Activated T-cell treated with anti-CD3 and anti-CD28 coated beads, Interleukin-2, amount 50 U/mL, for 4 hours (primary cell): ENCODE measurements at regions not wholly inside any gene's neighbourhood (a gene's known extent, or its start where the extent isn't known, plus 50 kb on each side); places are given as distances from the start of the nearest gene placed in this dataset.

Source experiments
- ATAC-seq, 2 donors: fragments of 200-7000 bp; cut with Tn5 transposase; one replicate each; pipeline ENCODE4 v1.10.0; 2021
- DNase-seq: peaks from one replicate; pipeline ENCODE4 v3.0.0-alpha.2; 2020
- H3K27me3 Mint-ChIP-seq: one replicate; pipeline ENCODE4 v1.8.0; 2021; ENCODE audit warnings: low read depth, mixed read lengths
- H3K36me3 Mint-ChIP-seq: one replicate; pipeline ENCODE4 v1.8.0; 2022; ENCODE audit warnings: mixed read lengths; ENCODE audit not compliant: insufficient read depth
- H3K4me1 Mint-ChIP-seq: one replicate; pipeline ENCODE4 v1.8.0; 2021; ENCODE audit warnings: low read depth, mixed read lengths
- H3K4me3 Mint-ChIP-seq: one replicate; pipeline ENCODE4 v1.8.0; 2021; ENCODE audit warnings: mild to moderate bottlenecking, moderate library complexity, mixed read lengths
- H3K9me3 Mint-ChIP-seq: one replicate; pipeline ENCODE4 v1.8.0; 2021; ENCODE audit warnings: mixed read lengths

- Mint-ChIP-seq H3K4me3 (no peak overlapping the region), H3K36me3 (no peaks in the 10 kb centered on the region), H3K4me1 (no peaks in the 10 kb centered on the region), H3K27me3 (no peaks in the 10 kb centered on the region), H3K9me3 (no peaks in the 10 kb centered on the region)
- DNase-seq (no peak), ATAC-seq (no peak)
Observed at GRCh38 chr5:54728588-54728915, 211.0 kb downstream of the SNX18 start.

DNA sequence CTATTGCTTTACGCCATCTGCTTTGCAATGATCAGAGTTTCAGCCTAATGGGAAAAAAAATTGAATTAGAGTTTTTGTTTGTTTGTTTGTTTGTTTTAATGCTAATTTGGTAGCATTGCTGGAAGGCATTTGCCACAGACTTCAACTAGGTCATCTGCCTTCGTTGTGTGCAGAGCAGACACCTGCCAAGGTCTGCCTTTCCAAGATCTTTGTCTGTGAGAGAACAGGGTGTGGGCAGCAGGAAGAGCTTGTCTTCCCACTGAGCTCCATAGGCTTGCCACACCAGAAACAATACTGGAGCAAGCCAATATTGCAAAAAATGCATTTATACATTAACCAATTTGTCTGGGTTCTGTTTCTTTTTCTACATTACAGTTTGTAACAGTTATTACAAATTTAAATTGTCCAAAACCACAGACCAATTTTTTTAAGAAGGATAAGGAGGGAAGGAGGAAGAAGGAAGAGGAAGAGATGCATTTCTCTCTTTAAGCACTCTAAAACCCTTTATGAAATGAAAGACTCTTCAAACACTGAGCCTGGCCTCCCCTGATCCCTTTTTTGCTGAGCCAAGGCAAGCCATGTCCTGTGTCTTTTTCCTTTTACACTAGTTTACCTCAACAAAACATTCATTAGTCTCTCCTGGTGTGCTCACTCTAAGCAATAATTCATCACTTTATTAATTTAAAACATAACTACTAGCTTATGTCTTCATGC lies 210.5 kb downstream of the SNX18 start:
- peaks cover under 1% of the 10 kb centered on the region for H3K9me3 Mint-ChIP-seq
- ATAC-seq, result no peak

DNA sequence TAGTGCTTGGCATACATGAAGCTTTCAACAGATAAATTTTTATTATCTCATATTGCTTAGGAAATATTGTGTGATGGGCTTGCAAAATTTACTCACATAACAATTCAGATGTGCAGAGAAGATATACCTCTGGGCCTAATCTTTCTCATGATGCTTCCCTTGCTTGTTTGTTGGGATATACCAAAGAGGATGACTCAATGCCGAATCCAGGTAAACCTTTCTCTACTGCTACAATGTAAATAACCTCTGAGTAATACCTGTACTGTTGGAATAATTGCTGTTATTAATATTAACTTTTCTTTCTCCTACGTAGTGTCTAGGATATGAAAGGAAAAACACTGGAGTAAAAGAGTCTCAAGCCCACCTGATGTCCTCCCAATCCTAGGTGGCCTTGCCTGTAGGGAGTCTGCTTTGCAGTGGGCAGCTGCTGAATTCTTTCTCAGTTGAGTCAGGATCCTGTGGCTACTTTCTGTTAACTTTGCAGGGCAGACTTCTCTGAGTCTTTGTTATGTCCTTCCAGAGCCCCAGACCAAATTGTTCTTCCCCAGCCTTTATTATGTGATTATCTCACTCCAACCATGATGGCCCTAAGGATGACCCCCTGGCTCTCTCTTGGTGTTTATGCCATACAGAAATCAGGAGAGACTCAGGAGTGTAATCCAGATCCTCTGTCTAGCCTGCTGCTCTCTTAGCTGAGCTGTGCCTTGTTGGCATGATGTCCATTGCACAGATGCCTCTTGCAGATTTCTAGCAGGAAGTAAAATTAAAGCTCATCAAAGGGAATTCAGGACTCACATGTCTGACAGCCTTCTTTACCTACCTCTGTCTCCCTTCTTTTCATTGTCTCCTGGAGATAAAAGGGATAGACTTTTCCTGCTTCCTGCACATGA lies 208.1 kb downstream of the SNX18 start:
- Mint-ChIP-seq H3K9me3 (peaks cover 3% of the 10 kb centered on the region), H3K4me1 (no peaks in the 10 kb centered on the region), H3K4me3 (no peak overlapping the region), H3K27me3 (no peaks in the 10 kb centered on the region), H3K36me3 (peaks cover 1% of the 10 kb centered on the region)
- DNase-seq (no peak), ATAC-seq (no peak)

More for the DNA sequence above, 210.5 kb downstream of the SNX18 start:
- H3K36me3 Mint-ChIP-seq, result no peaks in the 10 kb centered on the region
- no peaks in the 10 kb centered on the region for H3K27me3 Mint-ChIP-seq
- H3K4me1 Mint-ChIP-seq, result no peaks in the 10 kb centered on the region
- H3K4me3 Mint-ChIP-seq, result no peak overlapping the region
- DNase-seq, result no peak

GRCh38 chr5:54722846-54723433 lies 205.4 kb downstream of the SNX18 start:
- ATAC-seq (no peak), DNase-seq (no peak)
- Mint-ChIP-seq H3K9me3 (peaks cover 3% of the 10 kb centered on the region), H3K36me3 (peaks cover 1% of the 10 kb centered on the region), H3K4me1 (peaks cover under 1% of the 10 kb centered on the region), H3K27me3 (no peaks in the 10 kb centered on the region), H3K4me3 (no peak overlapping the region)

GRCh38 chr5:54721951-54722654 lies 204.5 kb downstream of the SNX18 start:
- Mint-ChIP-seq H3K4me1 (peaks cover 8% of the 10 kb centered on the region), H3K4me3 (no peak overlapping the region), H3K36me3 (peaks cover 1% of the 10 kb centered on the region)

DNA sequence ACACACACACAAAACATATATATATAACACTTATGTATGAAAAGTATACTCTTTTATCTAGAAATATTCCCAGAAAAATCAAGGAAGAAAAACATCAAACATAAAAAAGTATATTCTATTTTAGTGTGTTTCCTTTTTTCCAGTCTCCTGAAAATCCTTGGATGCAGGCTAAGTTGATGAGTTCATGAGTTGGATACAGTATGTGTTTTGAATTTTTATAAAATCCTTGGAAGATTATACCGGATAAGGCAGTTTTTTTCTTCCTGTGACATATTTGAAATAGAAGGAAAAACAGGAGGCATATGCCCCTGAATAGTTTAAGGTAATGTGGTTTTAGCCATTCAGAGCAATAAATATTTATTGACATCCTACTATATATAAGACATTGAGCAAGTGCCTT lies 203.6 kb downstream of the SNX18 start:
- H3K4me1 Mint-ChIP-seq, result peaks cover 11% of the 10 kb centered on the region
- DNase-seq (no peak), ATAC-seq (no peak)
- peaks cover 1% of the 10 kb centered on the region for H3K36me3 Mint-ChIP-seq
- peaks cover 3% of the 10 kb centered on the region for H3K9me3 Mint-ChIP-seq
- no peaks in the 10 kb centered on the region for H3K27me3 Mint-ChIP-seq
- no peak overlapping the region for H3K4me3 Mint-ChIP-seq

More at GRCh38 chr5:54721951-54722654, 204.5 kb downstream of the SNX18 start:
- ATAC-seq, result no peak
- DNase-seq, result no peak
- no peaks in the 10 kb centered on the region for H3K27me3 Mint-ChIP-seq
- peaks cover 3% of the 10 kb centered on the region for H3K9me3 Mint-ChIP-seq

GRCh38 chr5:54720341-54720740 lies 202.8 kb downstream of the SNX18 start:
- Mint-ChIP-seq H3K4me3 (no peak overlapping the region), H3K27me3 (no peaks in the 10 kb centered on the region), H3K36me3 (peaks cover 1% of the 10 kb centered on the region), H3K4me1 (peaks cover 11% of the 10 kb centered on the region), H3K9me3 (peaks cover 3% of the 10 kb centered on the region)
- ATAC-seq (no peak), DNase-seq (no peak)

- no peaks in the 10 kb centered on the region for H3K27me3 Mint-ChIP-seq
- ATAC-seq, result peak in 1 of 2 donors; percentile 49
- H3K36me3 Mint-ChIP-seq, result peaks cover 1% of the 10 kb centered on the region
- H3K4me1 Mint-ChIP-seq, result peaks cover 11% of the 10 kb centered on the region
- H3K4me3 Mint-ChIP-seq, result no peak overlapping the region
- H3K9me3 Mint-ChIP-seq, result peaks cover 3% of the 10 kb centered on the region
- DNase-seq, result no peak
Observed at GRCh38 chr5:54719384-54720283, 202.1 kb downstream of the SNX18 start.

DNA sequence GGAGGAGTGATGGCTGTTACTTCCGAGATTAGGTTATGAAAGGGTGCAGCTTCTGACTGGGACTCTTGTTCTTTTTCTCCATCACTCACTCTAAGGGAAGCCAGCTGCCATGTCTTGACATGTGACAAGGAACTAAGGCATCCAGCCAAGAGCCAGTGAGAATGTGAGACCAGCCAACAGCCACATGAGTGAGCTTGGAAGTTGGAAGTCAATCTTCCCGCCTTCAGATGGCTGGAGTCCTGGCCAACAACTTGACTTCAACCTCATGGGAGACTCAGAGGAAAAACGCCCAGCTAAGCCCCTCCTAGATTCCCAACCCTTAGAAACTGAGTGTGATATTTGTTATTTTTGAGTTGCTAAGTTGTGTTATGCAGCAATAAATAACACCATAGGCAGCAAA lies 201.1 kb downstream of the SNX18 start:
- H3K27me3 Mint-ChIP-seq, result no peaks in the 10 kb centered on the region
- H3K4me3 Mint-ChIP-seq, result no peak overlapping the region
- H3K4me1 Mint-ChIP-seq, result peaks cover 11% of the 10 kb centered on the region
- DNase-seq, result no peak
- no peak for ATAC-seq
- peaks cover 3% of the 10 kb centered on the region for H3K9me3 Mint-ChIP-seq
- H3K36me3 Mint-ChIP-seq, result peaks cover 1% of the 10 kb centered on the region

DNA sequence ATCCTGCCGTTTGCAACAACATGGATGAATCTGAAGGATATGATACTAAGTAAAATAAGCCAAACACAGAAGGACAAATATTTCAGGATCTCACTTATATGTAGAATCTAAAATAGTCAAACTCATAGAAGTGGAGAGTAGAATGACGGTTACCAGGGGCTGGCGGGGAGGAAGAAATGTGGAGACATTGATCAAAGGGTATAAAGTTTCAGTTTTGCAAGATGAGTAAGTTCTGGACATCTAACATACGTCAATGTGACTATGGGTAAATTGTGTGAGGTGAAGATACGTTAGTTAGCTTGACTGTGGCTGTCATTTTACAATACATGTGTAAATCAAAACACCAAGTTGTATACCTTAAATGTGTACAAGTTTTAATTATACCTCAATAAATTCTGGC lies 200.3 kb downstream of the SNX18 start:
- ATAC-seq, result peak; percentile 77 to 81
- no peak overlapping the region for H3K4me3 Mint-ChIP-seq

DNA sequence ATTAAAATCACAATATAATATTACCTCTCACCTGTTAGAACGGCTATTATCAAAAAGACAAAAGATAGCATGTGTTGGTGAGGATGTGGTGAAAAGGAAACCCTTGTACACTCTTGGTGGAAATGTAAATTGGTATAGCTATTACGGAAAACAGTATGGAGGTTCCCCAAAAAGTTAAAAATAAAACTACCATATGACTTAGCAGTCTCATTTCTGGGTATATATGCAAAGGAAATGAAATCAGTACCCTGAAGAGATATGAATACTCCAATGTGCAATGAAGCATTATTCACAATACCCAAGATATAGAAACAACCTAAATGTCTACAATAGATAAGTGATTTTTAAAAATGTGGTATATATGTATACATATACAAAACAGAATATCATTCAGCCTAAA lies 199.9 kb downstream of the SNX18 start:
- Mint-ChIP-seq H3K4me1 (peaks cover 11% of the 10 kb centered on the region), H3K27me3 (no peaks in the 10 kb centered on the region), H3K9me3 (no peaks in the 10 kb centered on the region), H3K4me3 (no peak overlapping the region), H3K36me3 (peaks cover 1% of the 10 kb centered on the region)
- DNase-seq (no peak), ATAC-seq (peak; percentile 44 to 50)

More for the DNA sequence above, 200.3 kb downstream of the SNX18 start:
- Mint-ChIP-seq H3K9me3 (peaks cover 1% of the 10 kb centered on the region), H3K4me1 (peaks cover 11% of the 10 kb centered on the region), H3K36me3 (peaks cover 1% of the 10 kb centered on the region), H3K27me3 (no peaks in the 10 kb centered on the region)
- no peak for DNase-seq

DNA sequence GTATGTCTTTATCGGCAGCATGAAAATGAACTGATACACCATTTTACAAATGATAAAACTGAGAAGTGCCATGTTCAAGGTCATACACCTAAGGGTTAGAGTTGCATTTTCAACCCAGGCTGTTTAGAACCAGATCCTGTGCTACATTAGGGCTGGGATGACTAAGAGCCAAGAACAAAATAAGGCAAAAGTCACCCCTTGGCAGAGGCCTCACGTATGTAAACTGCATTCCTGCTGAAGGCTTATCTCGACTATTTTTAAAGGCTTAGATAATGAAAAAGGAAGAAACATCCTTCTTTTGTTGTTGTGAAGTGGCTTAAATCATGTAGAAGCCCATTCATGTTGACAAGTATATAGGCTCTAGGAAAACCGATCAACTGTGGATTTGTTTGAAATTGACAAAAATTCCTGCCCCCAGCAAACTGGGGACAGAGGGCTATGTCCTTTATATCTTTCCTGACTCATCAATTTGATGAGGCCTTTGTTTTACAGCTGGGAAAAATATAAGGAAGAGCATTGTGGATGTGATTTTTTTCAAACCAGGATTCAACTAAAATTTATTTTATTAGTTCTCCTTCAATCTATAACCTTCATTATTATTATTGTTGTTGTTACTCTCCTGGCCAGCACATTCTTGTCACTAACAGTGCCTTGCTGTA lies 196.5 kb downstream of the SNX18 start:
- Mint-ChIP-seq H3K9me3 (no peaks in the 10 kb centered on the region), H3K27me3 (no peaks in the 10 kb centered on the region), H3K36me3 (no peaks in the 10 kb centered on the region), H3K4me1 (peaks cover 11% of the 10 kb centered on the region), H3K4me3 (no peak overlapping the region)
- DNase-seq (no peak), ATAC-seq (no peak)

GRCh38 chr5:54709096-54709495 lies 191.5 kb downstream of the SNX18 start:
- H3K36me3 Mint-ChIP-seq, result no peaks in the 10 kb centered on the region
- ATAC-seq, result no peak
- no peaks in the 10 kb centered on the region for H3K9me3 Mint-ChIP-seq
- no peak overlapping the region for H3K4me3 Mint-ChIP-seq
- H3K27me3 Mint-ChIP-seq, result no peaks in the 10 kb centered on the region
- DNase-seq, result no peak
- H3K4me1 Mint-ChIP-seq, result no peaks in the 10 kb centered on the region
